NCI-H446 (cell line): ENCODE measurements at regions not wholly inside any gene's neighbourhood (a gene's known extent, or its start where the extent isn't known, plus 50 kb on each side); places are given as distances from the start of the nearest gene placed in this dataset.
A peak's percentile ranks its signal among the peaks of the same experiment; 100 is the strongest.

ENCODE experiments used
- DNase-seq, 2 experiments: peaks; one replicate each; lab custom pipeline; 2025; lab: John Stamatoyannopoulos, UW

DNA sequence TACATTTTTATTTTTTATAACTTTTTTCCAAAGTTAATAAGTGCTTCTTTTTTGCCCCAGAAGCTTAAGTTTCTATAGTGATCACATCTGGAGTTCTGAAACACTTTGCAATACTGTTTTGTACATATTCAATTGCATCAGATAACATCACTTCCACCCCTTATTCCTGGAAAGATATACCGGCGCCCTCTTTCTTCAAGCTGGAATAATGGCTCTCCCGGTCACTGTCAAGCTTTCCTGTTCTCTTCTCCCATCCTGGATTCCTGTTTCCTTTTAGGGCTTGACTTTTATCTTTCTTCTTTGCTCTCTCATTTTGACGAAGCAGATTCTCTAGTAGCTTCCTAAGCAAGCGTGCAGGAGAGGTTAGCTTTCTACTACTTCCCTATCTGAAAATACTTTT is 1866.8 kb downstream of the MRPL39 start:
- no peak for DNase-seq

DNA sequence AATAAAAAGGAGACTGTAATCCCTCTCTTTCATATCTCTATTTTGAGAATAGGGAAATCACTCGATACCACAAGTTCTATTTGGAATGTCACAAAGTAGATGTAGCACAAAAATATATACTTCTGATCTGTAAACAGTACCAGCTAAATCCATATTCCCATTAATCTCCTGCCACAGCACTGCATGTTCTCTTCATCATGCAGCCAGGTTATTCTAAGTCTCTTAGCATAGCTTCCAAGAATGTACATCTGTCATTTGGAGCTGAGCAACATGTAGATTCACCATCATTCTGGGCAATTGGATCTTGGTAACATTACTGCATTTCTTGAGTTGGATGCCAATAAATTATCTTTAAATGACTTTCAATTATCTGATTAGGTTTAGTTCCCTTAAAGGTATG is 1874.5 kb downstream of the MRPL39 start:
- peak; percentile 10 to 67 for DNase-seq

DNA sequence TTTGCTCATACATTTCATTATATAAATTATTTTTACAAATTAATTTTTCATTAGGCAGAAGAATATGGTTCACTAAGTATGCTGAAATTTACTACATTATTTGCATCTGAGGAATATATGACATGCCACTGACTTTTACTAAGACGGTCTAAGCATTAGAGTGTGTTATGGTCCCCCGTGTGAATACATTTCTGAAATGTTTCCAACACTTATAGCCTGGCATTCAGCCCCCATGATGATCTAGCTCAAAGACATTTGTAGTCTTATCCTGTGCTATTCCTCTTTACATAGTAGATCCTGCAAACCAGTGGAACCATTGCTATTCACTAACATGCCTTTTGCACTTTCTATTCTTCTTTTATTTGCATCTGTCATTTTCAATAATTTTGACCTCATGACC is 1878.0 kb downstream of the MRPL39 start:
- peak; percentile 80 to 93 for DNase-seq

DNA sequence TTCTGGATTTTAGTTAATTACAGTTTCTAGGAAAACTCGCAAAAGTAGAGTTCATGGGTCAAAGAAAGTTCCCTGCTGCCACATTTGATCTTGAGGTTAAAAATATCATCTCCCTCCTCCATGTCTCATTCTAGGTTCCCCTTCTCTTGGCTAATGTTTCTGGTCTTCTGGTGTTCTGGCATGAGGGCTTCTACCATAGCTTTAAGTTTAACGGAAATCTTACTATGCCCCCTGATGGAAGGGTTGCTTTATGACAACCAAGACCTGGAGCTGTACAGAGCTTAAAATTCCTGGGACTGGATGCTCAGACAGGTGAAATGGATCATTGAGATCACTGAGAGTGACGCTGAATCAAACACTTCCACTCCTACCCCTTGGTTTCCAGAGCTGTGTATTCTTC is 1881.7 kb downstream of the MRPL39 start:
- DNase-seq: peak in 1 of 2 experiments; percentile 23

DNA sequence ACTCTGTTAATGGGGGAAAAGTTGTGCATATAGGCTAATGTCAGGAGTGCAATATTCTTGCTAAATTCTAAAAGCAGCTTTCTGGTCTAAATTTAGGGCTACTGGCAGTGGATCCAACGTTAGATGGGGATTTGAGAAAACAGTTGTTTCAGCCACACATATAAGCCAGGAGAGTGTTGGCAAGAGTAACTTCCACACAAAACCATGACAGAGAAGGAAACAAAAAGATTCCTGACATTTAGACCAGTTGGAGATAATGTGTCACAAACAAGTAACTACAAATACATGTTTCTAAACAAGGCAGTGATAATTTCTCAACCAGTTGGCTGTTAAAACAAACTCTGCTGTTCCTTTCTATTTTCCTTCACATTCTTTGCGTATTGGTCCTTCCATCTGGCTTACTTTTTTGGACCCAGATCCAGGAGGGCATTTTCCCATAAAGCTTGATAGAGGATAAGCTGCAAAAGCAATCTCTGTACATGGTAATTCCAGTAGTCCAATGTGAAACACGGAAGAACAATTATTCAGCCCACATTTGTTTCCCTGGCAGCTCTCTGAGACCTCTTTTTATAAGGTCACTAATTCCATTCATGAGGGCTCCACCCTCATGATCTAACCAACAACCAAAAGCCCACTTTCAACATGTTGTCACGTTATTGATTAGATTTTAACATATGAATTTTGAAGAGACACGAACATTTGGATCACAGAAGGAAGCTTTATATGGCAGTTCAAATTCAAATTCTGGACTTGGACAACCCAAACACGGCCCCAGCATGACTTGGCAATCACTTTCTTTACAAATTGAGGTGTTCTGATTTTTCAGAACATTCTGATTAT is 1888.6 kb downstream of the MRPL39 start:
- peak; percentile 51 to 84 for DNase-seq

DNA sequence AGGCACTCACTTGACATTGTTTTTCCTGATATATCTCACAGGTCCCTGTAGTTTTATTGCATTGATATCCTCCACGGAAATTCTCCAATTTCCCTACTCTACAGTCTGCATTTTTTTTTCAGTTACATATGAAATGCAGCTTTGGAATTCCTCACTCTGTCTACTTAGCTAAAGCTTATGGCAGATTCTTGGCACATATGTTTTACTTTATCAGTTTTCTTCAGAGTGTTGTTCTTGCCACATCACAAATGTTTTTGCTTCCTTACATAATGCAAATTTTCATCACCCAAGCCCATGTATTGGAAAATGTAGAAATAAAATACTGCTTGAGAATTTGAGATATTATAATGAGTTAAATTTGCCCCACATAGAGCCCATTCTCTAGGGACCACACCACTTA is 1895.1 kb downstream of the MRPL39 start:
- no peak for DNase-seq

DNA sequence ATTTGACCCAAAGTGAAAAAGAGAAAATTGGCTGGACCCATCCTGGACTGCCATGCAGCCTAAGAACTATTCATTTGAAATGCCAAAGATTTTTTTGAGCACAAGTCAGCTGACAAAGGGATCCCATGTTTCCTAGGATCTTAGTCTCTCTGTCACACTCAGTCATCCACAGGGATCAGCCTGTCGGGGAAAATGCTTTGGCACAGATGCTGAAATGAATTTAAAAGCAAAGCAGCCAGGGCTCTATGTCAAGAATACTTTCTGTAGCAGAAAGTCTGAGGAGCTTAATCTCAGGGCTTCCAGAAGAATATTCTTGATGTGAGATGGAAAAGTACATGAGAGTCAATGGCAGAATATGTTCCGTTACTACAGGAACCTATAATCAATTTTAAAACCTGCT is 1900.8 kb downstream of the MRPL39 start:
- DNase-seq: no peak

DNA sequence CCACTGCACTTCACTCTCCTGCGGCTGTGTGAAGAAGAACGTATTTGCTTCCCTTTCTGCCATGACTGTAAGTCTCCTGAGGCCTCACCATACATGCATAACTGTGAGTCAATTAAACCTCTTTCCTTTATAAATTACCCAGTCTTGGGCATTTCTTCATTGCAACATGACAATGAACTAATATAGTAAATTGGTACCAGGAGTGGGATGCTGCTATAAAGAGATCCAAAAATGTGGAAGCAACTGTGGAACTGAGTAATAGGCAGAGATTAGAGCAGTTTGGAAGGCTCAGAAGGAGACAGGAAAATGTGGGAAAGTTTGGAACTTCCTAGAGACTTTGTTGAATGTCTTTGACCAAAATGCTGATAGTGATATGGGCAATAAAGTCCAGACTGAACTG is 1907.9 kb downstream of the MRPL39 start:
- no peak for DNase-seq

DNA sequence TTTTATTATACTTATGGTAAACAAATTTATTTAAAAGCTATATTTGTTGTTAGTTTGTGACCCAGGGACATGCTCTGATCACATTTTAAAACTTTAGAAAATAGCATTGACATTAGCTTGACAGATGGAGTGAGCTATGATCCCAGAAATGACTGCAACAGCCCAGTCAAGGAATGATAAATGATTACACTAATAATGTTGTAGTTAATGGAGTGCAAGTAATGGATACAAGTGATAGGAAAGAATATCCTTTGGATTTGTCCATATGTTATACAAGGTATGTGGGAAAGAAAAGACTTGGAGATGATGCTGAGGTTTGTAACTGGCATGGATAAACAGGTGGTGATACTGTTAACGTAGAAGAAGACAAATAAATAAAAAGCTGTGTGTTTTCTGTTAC is 1908.7 kb downstream of the MRPL39 start:
- peak; percentile 58 to 73 for DNase-seq

DNA sequence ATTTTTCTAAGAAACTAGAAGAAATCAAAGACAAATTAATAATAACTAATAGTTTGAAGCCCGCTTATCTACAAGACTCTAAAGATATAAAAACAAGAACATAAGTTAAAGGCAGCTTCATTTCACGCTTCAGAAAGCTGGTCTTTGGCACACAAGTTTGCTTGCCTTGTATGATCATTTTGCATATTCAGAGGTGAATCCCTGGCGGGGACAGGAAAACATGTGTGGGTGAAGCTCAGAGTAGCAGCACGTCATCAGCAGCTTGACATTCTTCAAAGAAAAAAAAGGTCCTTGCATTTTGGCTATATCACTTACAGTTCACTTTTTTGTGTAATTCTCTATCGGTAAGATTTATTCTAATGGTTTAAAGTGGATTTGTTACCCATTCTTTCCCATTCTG is 1911.8 kb downstream of the MRPL39 start:
- peak; percentile 60 to 80 for DNase-seq

DNA sequence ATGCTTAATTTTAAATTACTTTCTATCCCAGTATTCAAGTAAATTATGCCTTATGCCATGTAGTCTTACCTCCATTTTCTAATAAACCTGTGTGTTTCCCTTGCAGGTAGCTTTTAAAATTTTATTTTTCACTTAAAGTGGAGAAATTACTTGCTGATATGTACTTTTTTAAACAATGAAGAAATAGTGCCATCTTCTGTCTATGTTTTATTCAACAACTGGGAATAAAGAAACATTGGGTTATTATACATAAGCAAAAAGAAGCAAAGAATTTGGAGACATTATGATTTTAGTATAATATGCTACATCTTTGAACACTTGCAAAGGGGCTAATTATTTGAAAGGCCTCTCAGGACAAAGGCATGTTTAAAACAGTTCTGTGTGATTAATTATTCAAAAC is 1912.9 kb downstream of the MRPL39 start:
- DNase-seq: peak; percentile 23 to 44

DNA sequence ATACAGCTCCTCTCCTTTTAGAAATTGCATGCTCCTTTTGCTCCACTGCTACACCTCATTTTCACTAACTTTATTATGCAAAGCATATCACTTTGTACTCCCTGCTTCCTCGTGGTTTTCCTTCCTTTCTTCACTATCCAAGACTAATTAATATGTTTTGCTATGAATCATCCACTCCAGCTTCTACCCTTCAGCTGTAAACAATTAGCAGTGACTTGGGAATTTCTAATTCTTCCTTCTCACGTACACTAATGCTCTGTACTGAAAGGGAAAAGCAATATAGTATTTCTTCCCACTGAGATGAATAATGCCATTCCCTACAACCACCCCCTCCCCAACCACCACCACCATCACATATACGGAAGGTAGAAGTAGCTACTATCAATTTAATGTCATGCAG is 1917.0 kb downstream of the MRPL39 start:
- DNase-seq: peak in 1 of 2 experiments; percentile 15

DNA sequence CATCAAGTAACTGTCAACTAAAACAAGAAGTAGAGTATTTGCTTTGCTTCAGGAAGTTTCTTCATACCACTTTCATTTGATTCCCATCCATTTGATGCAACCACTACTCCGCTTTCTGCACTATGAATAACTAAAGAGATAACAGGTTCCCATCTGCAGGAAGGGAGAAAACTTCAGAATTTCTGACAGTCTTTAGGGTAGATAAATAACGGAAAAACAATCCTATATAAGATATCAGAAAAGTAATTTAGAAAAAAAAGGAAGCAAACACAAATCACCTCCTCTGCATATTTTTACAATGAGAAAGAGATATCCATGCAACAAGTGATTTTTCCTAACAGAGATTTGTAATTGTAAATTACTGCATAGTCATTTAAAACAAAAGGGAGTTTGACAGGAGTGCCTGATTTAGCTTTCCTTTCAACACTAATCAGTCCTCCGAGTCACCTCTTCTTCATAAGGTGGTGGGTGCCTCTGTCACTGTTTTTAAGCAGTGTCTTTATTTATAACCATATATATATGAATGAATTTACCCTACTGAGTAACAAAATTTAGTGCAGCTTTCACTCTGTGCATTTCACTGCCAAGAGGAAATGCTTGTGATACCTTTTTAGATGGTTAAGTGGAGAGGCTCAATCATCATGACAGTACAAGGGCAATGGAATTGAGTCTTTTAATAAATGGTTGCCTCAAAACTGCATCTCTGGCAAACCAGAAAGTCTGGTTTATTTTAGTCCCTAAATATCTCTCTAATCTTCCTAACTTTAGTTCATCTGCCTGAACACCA is 1920.4 kb downstream of the MRPL39 start:
- no peak for DNase-seq

DNA sequence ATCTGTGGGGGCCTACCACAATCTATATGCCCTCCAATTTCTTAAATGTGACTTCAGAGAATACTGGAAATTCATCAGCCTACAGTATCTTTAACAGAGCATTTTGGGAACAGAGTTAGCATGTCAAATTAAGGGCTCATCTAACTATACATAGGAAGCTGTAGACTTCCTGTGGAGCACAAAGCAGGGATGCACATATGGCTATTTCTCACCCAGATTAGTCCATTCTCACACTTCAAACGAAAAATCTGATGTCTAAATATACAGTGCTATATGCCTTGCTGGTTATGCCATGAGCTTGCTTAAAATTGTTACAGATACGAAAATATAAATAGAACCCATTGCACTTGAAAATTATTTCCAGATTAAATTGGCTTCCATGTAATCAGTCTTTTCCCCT is 1922.8 kb downstream of the MRPL39 start:
- DNase-seq: no peak

DNA sequence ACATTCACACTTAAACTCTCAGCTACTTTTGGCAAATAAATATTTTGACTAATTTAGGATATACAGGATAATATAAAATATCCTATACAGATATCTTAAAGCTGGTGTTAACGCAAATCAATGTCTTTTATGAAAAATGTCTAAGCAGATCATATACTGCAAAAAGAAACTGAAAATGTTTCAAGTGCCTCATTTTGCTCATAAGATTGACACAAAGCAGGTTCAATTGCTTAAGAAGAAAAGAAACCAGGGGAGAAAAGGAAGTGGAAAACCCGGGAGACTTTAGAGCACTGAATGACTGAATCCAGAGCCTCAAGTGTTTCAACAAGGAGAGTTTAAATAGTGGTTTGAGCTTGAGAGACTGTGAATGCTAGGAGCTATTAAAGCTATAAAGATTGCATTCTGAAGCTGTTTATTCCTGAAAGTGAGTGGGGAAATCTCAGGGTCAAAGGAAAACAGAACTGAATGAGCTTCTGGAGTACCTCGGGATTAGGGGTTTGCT is 1943.0 kb downstream of the MRPL39 start:
- no peak for DNase-seq

DNA sequence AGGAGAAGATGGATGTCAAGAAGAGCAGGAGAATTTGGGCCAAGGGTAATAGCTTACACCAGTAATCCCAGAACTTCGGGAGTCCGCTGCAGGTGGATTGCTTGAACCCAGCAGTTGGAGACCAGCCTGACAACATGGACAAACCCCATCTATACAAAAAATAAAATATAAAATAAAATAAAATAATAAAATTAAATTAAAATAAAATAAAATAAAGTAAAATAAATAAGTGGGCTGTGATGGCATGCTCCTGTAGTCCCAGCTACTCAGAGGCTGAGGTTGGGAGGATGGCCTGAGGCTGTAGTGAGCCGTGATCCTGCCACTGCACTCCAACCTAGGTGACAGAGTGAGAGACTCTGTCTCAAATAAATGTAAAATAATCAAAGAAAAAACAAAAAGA is 1946.7 kb downstream of the MRPL39 start:
- DNase-seq: no peak

DNA sequence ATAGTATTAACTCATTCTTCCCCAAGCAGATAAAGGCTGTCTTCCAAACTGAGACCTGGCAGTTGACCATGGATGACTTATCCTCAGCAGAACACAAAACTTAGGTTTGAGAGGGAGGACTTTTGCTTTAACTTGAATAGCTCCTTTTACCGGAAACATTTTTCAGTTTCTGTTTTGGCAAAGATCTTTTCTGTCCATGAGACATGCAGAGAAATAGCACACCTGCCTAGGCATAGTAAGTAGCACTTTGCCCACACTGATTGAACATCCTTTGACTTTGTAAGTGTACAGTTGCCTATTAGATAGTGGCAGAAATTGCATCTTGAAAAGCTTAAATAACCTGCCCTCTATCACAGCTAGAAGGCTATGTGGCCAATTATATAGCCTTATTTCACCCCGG is 1962.5 kb downstream of the MRPL39 start:
- no peak for DNase-seq

DNA sequence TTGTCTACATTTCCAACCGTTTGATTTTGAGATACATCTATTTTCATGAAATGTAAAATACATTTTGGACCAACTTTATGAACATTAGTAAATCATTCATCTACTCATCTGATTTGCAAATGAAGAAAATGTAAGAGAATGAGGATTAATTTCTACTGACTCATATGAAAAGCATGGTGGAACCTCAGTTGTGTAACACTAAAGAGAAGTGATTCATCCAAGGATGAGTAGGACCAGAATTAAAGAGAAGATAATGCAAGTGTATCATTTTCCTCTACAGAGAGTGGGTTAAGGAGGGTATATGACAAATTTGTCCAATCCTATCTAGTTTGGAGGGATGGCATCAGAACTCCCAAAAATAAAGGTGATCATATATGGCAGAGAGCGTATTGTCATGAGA is 1967.6 kb downstream of the MRPL39 start:
- no peak for DNase-seq

DNA sequence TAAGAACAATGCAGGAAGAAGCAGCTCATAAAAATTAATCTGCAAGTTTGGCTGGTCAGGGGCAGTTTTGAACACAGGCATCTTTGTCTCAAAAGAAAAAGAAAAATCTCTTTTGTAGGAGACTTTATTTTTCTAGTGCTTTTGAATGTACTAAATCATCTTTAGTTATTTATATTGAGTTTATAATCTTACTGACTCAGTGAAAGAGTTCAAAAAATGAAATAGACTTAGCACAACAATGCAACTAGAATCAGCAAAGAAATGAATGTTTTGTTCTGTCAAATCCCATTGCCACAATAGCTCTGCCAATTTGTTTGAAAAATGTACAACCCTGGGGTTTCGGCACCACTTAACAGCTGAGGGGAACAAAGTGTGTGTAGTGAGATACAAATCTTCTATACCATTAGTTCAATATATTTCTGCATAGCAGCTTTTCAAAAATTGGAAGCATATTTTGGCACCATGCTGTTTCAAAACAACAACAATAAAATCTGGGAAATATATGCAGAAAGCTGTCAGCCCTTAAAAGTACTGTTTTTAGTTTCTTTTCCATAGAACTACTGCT is 1969.1 kb downstream of the MRPL39 start:
- no peak for DNase-seq

DNA sequence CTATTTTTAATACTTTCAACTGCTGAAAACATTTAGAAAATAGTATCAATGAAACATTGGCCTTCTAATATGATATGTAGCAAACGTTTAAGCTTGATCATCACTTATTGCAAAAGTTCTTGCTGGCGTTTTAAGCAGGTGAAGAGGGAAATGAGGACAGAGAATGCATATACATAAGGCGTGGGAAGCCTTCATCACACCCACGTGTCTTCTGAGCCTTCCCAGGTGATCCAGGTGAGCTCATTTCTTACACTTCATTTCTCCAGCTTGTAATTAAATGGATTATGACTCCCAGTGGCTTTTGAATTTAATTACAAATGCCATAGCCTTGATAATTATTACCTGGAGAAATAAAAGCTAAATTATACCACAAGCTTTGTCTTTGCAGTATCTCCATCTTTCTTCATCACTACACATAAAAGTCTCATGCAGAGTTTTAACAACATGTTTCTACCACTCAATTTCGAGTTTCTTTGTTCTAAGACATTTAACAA is 1973.8 kb downstream of the MRPL39 start:
- no peak for DNase-seq

DNA sequence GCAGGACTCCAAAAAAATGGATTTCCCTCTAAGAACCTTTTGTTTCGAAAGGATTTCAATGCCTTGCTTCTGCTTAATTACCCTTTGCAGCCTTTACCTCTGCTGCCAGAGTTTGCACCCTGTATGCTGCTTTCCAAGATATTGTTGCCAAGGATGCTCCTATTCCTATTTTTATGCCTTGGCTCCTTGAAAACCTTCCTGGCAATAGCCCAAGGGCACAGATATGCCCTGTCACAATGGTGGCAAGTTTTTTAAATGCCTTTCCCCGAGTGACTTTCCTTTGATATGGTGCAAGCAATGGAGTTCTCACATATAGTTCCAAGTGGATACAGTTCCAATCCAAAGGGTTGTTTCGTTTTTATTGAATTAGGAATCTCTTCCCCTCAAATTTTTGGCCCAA is 1983.0 kb downstream of the MRPL39 start:
- peak in 1 of 2 experiments; percentile 61 for DNase-seq

DNA sequence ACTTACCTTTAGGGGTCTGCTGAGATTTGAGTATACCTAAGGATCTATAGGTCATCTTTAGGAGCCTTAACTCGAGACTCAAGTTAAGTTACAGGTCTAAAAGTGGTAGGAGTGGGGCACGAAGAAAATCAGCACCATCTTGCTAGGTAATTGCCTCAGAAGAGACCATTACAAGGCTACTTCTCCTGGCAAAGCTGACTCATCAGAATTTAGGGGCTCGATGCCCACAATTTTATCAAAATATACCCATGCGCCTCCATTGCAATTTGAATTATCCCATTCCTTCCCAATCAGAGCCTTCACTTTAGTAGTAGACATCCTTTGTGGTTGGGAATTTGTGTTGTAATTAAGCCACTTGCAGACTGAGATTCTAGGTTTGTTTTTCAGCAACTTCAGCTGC is 1994.3 kb downstream of the MRPL39 start:
- DNase-seq: no peak

DNA sequence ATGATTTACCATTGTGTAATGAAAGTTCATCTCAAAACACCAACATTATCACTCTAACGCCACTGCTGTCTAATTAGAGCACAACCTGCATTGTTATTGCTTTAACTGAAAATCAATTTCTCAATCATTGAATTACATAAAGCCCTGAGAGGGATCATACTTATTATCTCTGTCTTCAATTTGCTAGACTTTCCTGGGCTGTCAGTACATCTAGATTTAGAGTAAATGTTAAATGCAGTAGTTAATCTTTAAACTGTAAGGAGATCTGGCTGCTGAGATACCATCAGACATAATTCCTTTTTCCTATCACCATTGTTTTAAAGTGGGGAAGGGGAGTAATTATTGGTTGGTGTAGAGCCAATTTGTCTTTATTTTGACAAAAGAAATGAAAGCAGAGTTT is 1995.1 kb downstream of the MRPL39 start:
- no peak for DNase-seq
